Brain microvascular endothelial cell (primary cell): ENCODE measurements at regions not wholly inside any gene's neighbourhood (a gene's known extent, or its start where the extent isn't known, plus 50 kb on each side); places are given as distances from the start of the nearest gene placed in this dataset.

Experiments used
- DNase-seq: peaks from one replicate; pipeline ENCODE4 v3.0.0-alpha.2; 2020
- H3K27ac ChIP-seq: fragments of 250-450 bp; sonication (Bioruptor Pico); 2 replicates; pipeline ENCODE4 v1.5.1; 2020; ENCODE audit warnings: mild to moderate bottlenecking, moderate library complexity
- H3K27me3 ChIP-seq: fragments of 250-450 bp; sonication (Bioruptor Pico); replicated peaks from 2 replicates; pipeline ENCODE4 v1.5.1; 2020; ENCODE audit warnings: mild to moderate bottlenecking
- H3K36me3 ChIP-seq: fragments of 250-450 bp; sonication (Bioruptor Pico); replicated peaks from 2 replicates; pipeline ENCODE4 v1.5.1; 2020; ENCODE audit warnings: mild to moderate bottlenecking
- H3K4me3 ChIP-seq: 2 replicates; pipeline ENCODE4 v1.5.1; 2011; ENCODE audit warnings: low read depth, mild to moderate bottlenecking, control low read depth, low read length, moderate library complexity
- in situ Hi-C: cut with HindIII; loops from 2 replicates; pipeline ENCODE4 v1.10.0; 2017; ENCODE audit warnings: low sequenced_read_pairs, low pct_ligation_motif_present
- TF ChIP-seq, protein P1 (sequence below): IDR thresholded peaks from 2 replicates; pipeline ENCODE4 v1.5.1; 2011; ENCODE audit warnings: low read depth, mild to moderate bottlenecking, moderate library complexity, low read length, control low read depth, inconsistent platforms; ENCODE audit errors: missing control alignments

GRCh38 chr14:97489750-97490149 lies 692.6 kb downstream of the VRK1 start:
- no peak overlapping the region for H3K27ac ChIP-seq
- in situ Hi-C loops: no loop called here

DNA sequence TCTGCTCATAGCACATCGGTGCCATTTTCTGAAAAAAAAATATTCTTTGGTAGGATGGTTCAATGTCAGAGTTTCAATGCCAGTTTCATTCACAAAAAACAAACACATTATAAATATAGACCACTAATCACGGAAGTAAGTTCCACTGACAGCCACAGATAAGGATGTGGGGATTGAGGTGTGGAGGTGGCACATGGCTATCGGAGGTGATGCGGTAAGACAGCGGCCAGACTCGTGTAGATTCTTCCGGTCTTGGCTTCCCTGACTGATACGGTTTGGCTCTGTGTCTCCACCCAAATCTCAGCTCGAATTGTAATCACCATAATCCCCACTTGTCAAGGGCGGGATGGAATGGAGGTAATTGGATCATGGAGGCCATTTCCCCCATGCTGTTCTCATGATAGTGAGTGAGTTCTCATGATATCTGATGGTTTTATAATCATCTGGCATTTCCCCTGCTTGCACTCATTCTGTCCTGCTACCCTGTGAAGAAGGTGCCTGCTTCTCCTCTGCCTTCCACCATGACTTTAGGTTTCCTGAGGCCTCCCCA lies 693.4 kb downstream of the VRK1 start:
- DNase-seq: no peak
- H3K4me3 ChIP-seq: no peak overlapping the region
- H3K27me3 ChIP-seq: no peaks in the 10 kb centered on the region
- in situ Hi-C loops: no loop called here
- no peak overlapping the region for H3K27ac ChIP-seq
- no peaks in the 10 kb centered on the region for H3K36me3 ChIP-seq
- TF ChIP-seq, protein P1, sequence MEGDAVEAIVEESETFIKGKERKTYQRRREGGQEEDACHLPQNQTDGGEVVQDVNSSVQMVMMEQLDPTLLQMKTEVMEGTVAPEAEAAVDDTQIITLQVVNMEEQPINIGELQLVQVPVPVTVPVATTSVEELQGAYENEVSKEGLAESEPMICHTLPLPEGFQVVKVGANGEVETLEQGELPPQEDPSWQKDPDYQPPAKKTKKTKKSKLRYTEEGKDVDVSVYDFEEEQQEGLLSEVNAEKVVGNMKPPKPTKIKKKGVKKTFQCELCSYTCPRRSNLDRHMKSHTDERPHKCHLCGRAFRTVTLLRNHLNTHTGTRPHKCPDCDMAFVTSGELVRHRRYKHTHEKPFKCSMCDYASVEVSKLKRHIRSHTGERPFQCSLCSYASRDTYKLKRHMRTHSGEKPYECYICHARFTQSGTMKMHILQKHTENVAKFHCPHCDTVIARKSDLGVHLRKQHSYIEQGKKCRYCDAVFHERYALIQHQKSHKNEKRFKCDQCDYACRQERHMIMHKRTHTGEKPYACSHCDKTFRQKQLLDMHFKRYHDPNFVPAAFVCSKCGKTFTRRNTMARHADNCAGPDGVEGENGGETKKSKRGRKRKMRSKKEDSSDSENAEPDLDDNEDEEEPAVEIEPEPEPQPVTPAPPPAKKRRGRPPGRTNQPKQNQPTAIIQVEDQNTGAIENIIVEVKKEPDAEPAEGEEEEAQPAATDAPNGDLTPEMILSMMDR: no peak

More at GRCh38 chr14:97489750-97490149, 692.6 kb downstream of the VRK1 start:
- TF ChIP-seq, protein P1: no peak
- no peak for DNase-seq
- no peak overlapping the region for H3K4me3 ChIP-seq
- H3K27me3 ChIP-seq: no peaks in the 10 kb centered on the region
- no peaks in the 10 kb centered on the region for H3K36me3 ChIP-seq

DNA sequence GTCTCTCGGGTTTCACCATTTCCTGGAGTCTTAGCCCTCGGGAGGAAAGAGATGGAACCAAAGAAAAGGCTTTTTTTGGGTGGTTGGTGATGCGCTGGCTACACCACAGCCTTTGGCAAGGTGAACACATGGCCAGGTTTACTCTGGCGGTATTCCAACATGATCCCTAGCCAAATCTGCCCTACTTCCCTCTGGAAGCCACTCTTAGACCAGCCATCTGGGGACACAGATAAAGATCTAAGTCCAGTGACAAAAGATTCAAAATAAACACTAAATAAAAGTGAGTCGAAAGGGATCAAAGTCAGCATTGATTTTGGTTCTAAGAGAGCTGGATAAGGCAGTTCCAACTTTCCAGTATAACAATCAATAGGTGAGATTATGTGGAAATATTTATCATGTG lies 694.5 kb downstream of the VRK1 start:
- Histone ChIP-seq H3K4me3 (no peak overlapping the region), H3K27me3 (no peaks in the 10 kb centered on the region), H3K27ac (no peak overlapping the region), H3K36me3 (no peaks in the 10 kb centered on the region)
- in situ Hi-C loops: no loop called here
- DNase-seq: no peak
- TF ChIP-seq, protein P1: no peak

- TF ChIP-seq, protein P1: no peak
- no peak overlapping the region for H3K27ac ChIP-seq
- H3K4me3 ChIP-seq: no peak overlapping the region
- in situ Hi-C loops: no loop called here
- no peaks in the 10 kb centered on the region for H3K36me3 ChIP-seq
- no peak for DNase-seq
- no peaks in the 10 kb centered on the region for H3K27me3 ChIP-seq
These were observed 702.8 kb downstream of the VRK1 start for GRCh38 chr14:97499790-97500481.

GRCh38 chr14:97506626-97507025 lies 709.4 kb downstream of the VRK1 start:
- H3K27me3 ChIP-seq: no peaks in the 10 kb centered on the region
- TF ChIP-seq, protein P1: no peak
- in situ Hi-C loops: no loop called here
- DNase-seq: no peak
- no peak overlapping the region for H3K27ac ChIP-seq
- H3K4me3 ChIP-seq: no peak overlapping the region
- H3K36me3 ChIP-seq: no peaks in the 10 kb centered on the region
